HCT116 (cell line): ENCODE measurements at regions not wholly inside any gene's neighbourhood (a gene's known extent, or its start where the extent isn't known, plus 50 kb on each side); places are given as distances from the start of the nearest gene placed in this dataset.

ENCODE experiments used
- ATAC-seq: fragments of 200-7000 bp; cut with Tn5 transposase; 2 replicates; pipeline ENCODE4 v1.9.1; 2020; ENCODE audit warnings: mild to moderate bottlenecking, moderate library complexity
- BruUV-seq: library from RNA; stranded (reverse); fragments of 400-500 nt; replicated peaks from 2 replicates; lab custom pipeline; 2021; lab: Mats Ljungman, UMichigan
- CTCF ChIA-PET: fragments of 300-600 bp; sonication (Branson Sonifier 250); formaldehyde crosslinking; loops from one replicate; lab custom pipeline; 2021; ENCODE audit warnings: antibody characterized with exemption; lab: Charles Lee
- POLR2A ChIA-PET: fragments of 300-600, 350-600 bp; sonication (Branson Sonifier 250); formaldehyde crosslinking; loops from one replicate; lab custom pipeline; 2021; ENCODE audit warnings: antibody characterized with exemption; lab: Charles Lee
- RAD21 ChIA-PET, 2 experiments: fragments of 300-600 bp; sonication (Branson Sonifier 250); formaldehyde crosslinking; loops; one replicate each; lab custom pipeline; 2023; ENCODE audit warnings: low total read pairs in 2 of 2; ENCODE audit not compliant: uncharacterized antibody in 2 of 2, unreplicated experiment in 2 of 2, low non-redundant PET in 1 of 2; lab: Charles Lee
- DNase-seq: peaks from one replicate; pipeline ENCODE4 v3.0.0-alpha.2; 2010; ENCODE audit warnings: low read depth, low spot score
- H2AFZ ChIP-seq: fragments of 200-600 bp; shearing (Covaris generic), sonication (generic); 2 replicates; pipeline ENCODE4 v1.6.1; 2017; ENCODE audit warnings: low read depth, mixed run types, mixed read lengths, antibody characterized with exemption, low read length; ENCODE audit not compliant: poor library complexity, severe bottlenecking
- H3K27ac ChIP-seq: 2 replicates; pipeline ENCODE4 v1.5.1; 2012; ENCODE audit warnings: low read depth, low read length
- H3K27me3 ChIP-seq: fragments of 200-600 bp; sonication (generic); 2 replicates; pipeline ENCODE4 v1.6.1; 2016; ENCODE audit warnings: mixed run types, low read length, mixed read lengths; ENCODE audit not compliant: insufficient read depth
- H3K36me3 ChIP-seq, 2 experiments: fragments of 200-500 bp in 1 of 2; fragments of 200-600 bp in 1 of 2; sonication (Bioruptor generic) in 1 of 2; sonication (generic) in 1 of 2; 2 replicates each; pipeline versions ENCODE4 v1.5.1 to v1.6.1; 2014 to 2016; ENCODE audit warnings: low read length in 2 of 2, inconsistent platforms in 1 of 2, mixed read lengths in 1 of 2, mixed run types in 1 of 2; ENCODE audit not compliant: insufficient read depth in 2 of 2, control insufficient read depth in 1 of 2
- H3K4me1 ChIP-seq, 2 experiments: fragments of 200-600 bp in 1 of 2; sonication (generic) in 1 of 2; 2 replicates each; pipeline versions ENCODE4 v1.5.1 to v1.6.1; 2012 to 2017; ENCODE audit warnings: low read length in 2 of 2, inconsistent platforms in 1 of 2, mild to moderate bottlenecking in 1 of 2, mixed read lengths in 1 of 2, mixed run types in 1 of 2, moderate library complexity in 1 of 2; ENCODE audit not compliant: insufficient read depth in 2 of 2, control insufficient read depth in 1 of 2
- H3K4me2 ChIP-seq: fragments of 200-600 bp; sonication (generic); 2 replicates; pipeline ENCODE4 v1.6.1; 2017; ENCODE audit warnings: mixed run types, low read length, mixed read lengths
- H3K4me3 ChIP-seq, 2 experiments: fragments of 200-600 bp in 1 of 2; sonication (generic) in 1 of 2; replicated peaks in 1 of 2; 2 replicates each; pipeline ENCODE4 v1.5.1; 2011 to 2016; ENCODE audit warnings: low read length in 2 of 2, control low read depth in 1 of 2, low read depth in 1 of 2, mild to moderate bottlenecking in 1 of 2, mixed read lengths in 1 of 2, mixed run types in 1 of 2
- H3K79me2 ChIP-seq: fragments of 200-600 bp; sonication (generic); 2 replicates; pipeline ENCODE4 v1.6.1; 2017; ENCODE audit warnings: mild to moderate bottlenecking, mixed run types, low read length, moderate library complexity, mixed read lengths; ENCODE audit not compliant: insufficient read depth
- H3K9ac ChIP-seq: fragments of 200-600 bp; sonication (generic); 2 replicates; pipeline ENCODE4 v1.6.1; 2016; ENCODE audit warnings: low read length, mixed read lengths
- H3K9me2 ChIP-seq: fragments of 200-600 bp; sonication (generic), shearing (Covaris generic); 2 replicates; pipeline ENCODE4 v1.6.1; 2017; ENCODE audit warnings: mixed run types, mild to moderate bottlenecking, moderate library complexity; ENCODE audit not compliant: insufficient read depth
- H3K9me3 ChIP-seq, 2 experiments: fragments of 200-500 bp in 1 of 2; fragments of 200-600 bp in 1 of 2; sonication (Bioruptor generic) in 1 of 2; sonication (generic) in 1 of 2; 2 replicates each; pipeline ENCODE4 v1.6.1; 2014 to 2017; ENCODE audit warnings: low read length in 2 of 2, mixed read lengths in 2 of 2, inconsistent platforms in 1 of 2, low read depth in 1 of 2, mild to moderate bottlenecking in 1 of 2, mixed run types in 1 of 2, moderate library complexity in 1 of 2; ENCODE audit not compliant: control insufficient read depth in 1 of 2, insufficient read depth in 1 of 2
- H4K20me1 ChIP-seq: fragments of 200-600 bp; sonication (generic), shearing (Covaris generic); 2 replicates; pipeline ENCODE4 v1.6.1; 2017; ENCODE audit warnings: mixed run types, mild to moderate bottlenecking, moderate library complexity; ENCODE audit not compliant: insufficient read depth
- CBX3 ChIP-seq: IDR thresholded peaks from 2 replicates; pipeline ENCODE4 v1.6.1; 2012; ENCODE audit warnings: low read depth
- CEBPB ChIP-seq: IDR thresholded peaks from 2 replicates; pipeline ENCODE4 v1.6.1; 2012; ENCODE audit warnings: low read depth
- CTCF ChIP-seq, 3 experiments: fragments of 200-600 bp in 1 of 3; sonication (generic) in 1 of 3; IDR thresholded peaks in 2 of 3; conservative IDR thresholded peaks in 1 of 3; 2 replicates each; pipeline ENCODE4 v1.5.1; 2012 to 2017; ENCODE audit warnings: low read depth in 2 of 3, low read length in 2 of 3, antibody characterized with exemption in 1 of 3, borderline replicate concordance in 1 of 3, control low read depth in 1 of 3, mild to moderate bottlenecking in 1 of 3, mixed read lengths in 1 of 3, mixed run types in 1 of 3, moderate library complexity in 1 of 3; ENCODE audit not compliant: insufficient read depth in 1 of 3
- EGR1 ChIP-seq: IDR thresholded peaks from 2 replicates; pipeline ENCODE4 v1.6.1; 2012; ENCODE audit warnings: low read depth
- EZH2phosphoT487 ChIP-seq: fragments of 200-600 bp; IDR thresholded peaks from 2 replicates; pipeline ENCODE4 v1.6.1; 2018; ENCODE audit warnings: antibody characterized with exemption, borderline replicate concordance
- JUND ChIP-seq: IDR thresholded peaks from 2 replicates; pipeline ENCODE4 v1.6.1; 2012
- POLR2A ChIP-seq: IDR thresholded peaks from 2 replicates; pipeline ENCODE4 v1.7.0; 2011; ENCODE audit warnings: borderline replicate concordance; ENCODE audit not compliant: insufficient read depth, insufficient read length; ENCODE audit errors: extremely low read depth
- RAD21 ChIP-seq: IDR thresholded peaks from 2 replicates; pipeline ENCODE4 v1.6.1; 2012; ENCODE audit warnings: low read depth, mild to moderate bottlenecking
- SP1 ChIP-seq: IDR thresholded peaks from 2 replicates; pipeline ENCODE4 v1.6.1; 2012; ENCODE audit warnings: low read depth
- SRF ChIP-seq: IDR thresholded peaks from 2 replicates; pipeline ENCODE4 v1.6.1; 2012; ENCODE audit warnings: low read depth
- TCF7L2 ChIP-seq: IDR thresholded peaks from 2 replicates; pipeline ENCODE4 v1.7.0; 2011; ENCODE audit warnings: borderline replicate concordance, inconsistent platforms; ENCODE audit not compliant: insufficient read depth, insufficient read length; ENCODE audit errors: extremely low read depth
- YY1 ChIP-seq: IDR thresholded peaks from 2 replicates; pipeline ENCODE4 v1.6.1; 2011; ENCODE audit warnings: low read length, low read depth, moderate library complexity, mild to moderate bottlenecking; ENCODE audit not compliant: insufficient replicate concordance; ENCODE audit errors: extremely low read depth
- ZFX ChIP-seq: fragments of 450-650 bp; IDR thresholded peaks from 2 replicates; pipeline ENCODE4 v1.6.1; 2017
- ZNF274 ChIP-seq: fragments of 200-500 bp; sonication (Bioruptor generic); IDR thresholded peaks from 2 replicates; pipeline ENCODE4 v1.6.1; 2014; ENCODE audit warnings: mild to moderate bottlenecking, low read depth, low read length, inconsistent platforms
- intact Hi-C: fragments of 100-400 bp; cut with micrococcal nuclease; formaldehyde crosslinking; loops from 2 replicates; pipeline ENCODE4 v1.10.0; 2022
- TF ChIP-seq, protein P1 (sequence below): IDR thresholded peaks from 2 replicates; pipeline ENCODE4 v1.6.1; 2012; ENCODE audit warnings: low read depth

DNA sequence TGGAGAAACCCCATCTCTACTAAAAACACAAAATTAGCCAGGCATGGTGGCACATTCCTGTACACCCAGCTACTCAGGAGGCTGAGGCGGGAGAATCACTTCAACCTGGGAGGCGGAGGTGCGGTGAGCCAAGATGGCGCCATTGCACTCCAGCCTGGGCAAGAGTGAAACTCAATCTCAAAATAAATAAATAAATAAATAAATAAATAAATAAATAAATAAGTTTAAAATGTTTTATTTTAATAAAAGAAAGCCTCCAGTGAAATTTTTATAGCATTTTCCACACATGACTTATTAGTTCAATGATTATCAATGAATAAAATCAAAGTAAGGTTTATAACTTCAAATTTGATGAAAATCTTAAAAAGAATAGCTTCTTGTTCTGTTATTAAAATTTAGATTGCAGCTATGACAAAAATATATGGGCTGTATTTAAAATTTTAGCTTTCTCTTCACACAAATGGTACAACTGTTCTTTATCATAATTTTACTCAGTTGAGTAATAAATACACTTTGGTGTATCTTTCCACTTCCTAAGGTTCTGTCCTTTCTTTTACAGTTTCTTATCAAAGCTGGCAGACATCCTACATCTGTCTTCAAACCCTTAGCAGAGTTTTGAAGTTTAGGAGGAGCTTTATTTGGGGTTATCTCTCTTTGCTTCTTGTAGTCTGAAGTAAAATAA is 78.4 kb upstream of the ZSWIM2 start:
- Histone ChIP-seq H3K9me3 (no peaks in the 10 kb centered on the region), H3K4me3 (no peak overlapping the region), H3K27me3 (no peaks in the 10 kb centered on the region), H3K9me2 (no peaks in the 10 kb centered on the region), H2AFZ (no peak overlapping the region), H3K4me1 (no peaks in the 10 kb centered on the region), H3K79me2 (no peaks in the 10 kb centered on the region), H3K27ac (no peak overlapping the region), H3K36me3 (no peaks in the 10 kb centered on the region), H3K9ac (no peak overlapping the region), H3K4me2 (no peak overlapping the region), H4K20me1 (no peaks in the 10 kb centered on the region)
- RAD21 ChIA-PET = no interaction called here
- POLR2A ChIA-PET = no interaction called here
- TF ChIP-seq EZH2phosphoT487 (no peak), YY1 (no peak), SRF (no peak), CEBPB (no peak), CBX3 (no peak), SP1 (no peak), POLR2A (no peak), TCF7L2 (no peak), ZFX (no peak), RAD21 (no peak), EGR1 (no peak), ZNF274 (no peak), CTCF (IDR thresholded peaks at IDR 0.05 in 2 of 3, conservative IDR thresholded peaks at IDR 0.05 in 1 of 3; ENCODE audit: borderline replicate concordance in 1 of 3, insufficient read depth in 1 of 3, low read depth in 2 of 3, low read length in 2 of 3) (no peak), JUND (no peak)
- TF ChIP-seq, protein P1, sequence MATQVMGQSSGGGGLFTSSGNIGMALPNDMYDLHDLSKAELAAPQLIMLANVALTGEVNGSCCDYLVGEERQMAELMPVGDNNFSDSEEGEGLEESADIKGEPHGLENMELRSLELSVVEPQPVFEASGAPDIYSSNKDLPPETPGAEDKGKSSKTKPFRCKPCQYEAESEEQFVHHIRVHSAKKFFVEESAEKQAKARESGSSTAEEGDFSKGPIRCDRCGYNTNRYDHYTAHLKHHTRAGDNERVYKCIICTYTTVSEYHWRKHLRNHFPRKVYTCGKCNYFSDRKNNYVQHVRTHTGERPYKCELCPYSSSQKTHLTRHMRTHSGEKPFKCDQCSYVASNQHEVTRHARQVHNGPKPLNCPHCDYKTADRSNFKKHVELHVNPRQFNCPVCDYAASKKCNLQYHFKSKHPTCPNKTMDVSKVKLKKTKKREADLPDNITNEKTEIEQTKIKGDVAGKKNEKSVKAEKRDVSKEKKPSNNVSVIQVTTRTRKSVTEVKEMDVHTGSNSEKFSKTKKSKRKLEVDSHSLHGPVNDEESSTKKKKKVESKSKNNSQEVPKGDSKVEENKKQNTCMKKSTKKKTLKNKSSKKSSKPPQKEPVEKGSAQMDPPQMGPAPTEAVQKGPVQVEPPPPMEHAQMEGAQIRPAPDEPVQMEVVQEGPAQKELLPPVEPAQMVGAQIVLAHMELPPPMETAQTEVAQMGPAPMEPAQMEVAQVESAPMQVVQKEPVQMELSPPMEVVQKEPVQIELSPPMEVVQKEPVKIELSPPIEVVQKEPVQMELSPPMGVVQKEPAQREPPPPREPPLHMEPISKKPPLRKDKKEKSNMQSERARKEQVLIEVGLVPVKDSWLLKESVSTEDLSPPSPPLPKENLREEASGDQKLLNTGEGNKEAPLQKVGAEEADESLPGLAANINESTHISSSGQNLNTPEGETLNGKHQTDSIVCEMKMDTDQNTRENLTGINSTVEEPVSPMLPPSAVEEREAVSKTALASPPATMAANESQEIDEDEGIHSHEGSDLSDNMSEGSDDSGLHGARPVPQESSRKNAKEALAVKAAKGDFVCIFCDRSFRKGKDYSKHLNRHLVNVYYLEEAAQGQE = no peak
- intact Hi-C loops = no loop called here
- CTCF ChIA-PET = no interaction called here
- DNase-seq (no peak), ATAC-seq (no peak)
- no TSS peak for BruUV-seq
